AG04449 (cell line): ENCODE measurements at regions not wholly inside any gene's neighbourhood (a gene's known extent, or its start where the extent isn't known, plus 50 kb on each side); places are given as distances from the start of the nearest gene placed in this dataset.
"Not testable (repeated sequence)": the region's sequence is repeated elsewhere in the genome, so short reads cannot be mapped to it uniquely, and the experiment has no call there.

ENCODE experiments used
- CTCF ChIA-PET: fragments of 350-600 bp; formaldehyde crosslinking; extraction: SDS; loops from one replicate; lab custom pipeline; 2021; ENCODE audit warnings: antibody characterized with exemption; lab: Yijun Ruan, JAX
- POLR2A ChIA-PET: fragments of 400-600, 350-600 bp; formaldehyde crosslinking; extraction: SDS; loops from one replicate; lab custom pipeline; 2020; ENCODE audit warnings: antibody characterized with exemption, inconsistent platforms; lab: Yijun Ruan, JAX
- DNase-seq: peaks from one replicate; pipeline ENCODE4 v3.0.0-alpha.2; 2010; ENCODE audit warnings: low read depth, low spot score
- H3K4me3 ChIP-seq: 2 replicates; pipeline ENCODE4 v1.5.1; 2011; ENCODE audit warnings: low read depth, mild to moderate bottlenecking, control low read depth, low read length
- TF ChIP-seq, protein P1 (sequence below): IDR thresholded peaks from one replicate; pipeline ENCODE4 v1.5.1; 2011; ENCODE audit warnings: mild to moderate bottlenecking, moderate library complexity, low read length, control low read depth, inconsistent platforms; ENCODE audit not compliant: insufficient read depth; ENCODE audit errors: missing control alignments

DNA sequence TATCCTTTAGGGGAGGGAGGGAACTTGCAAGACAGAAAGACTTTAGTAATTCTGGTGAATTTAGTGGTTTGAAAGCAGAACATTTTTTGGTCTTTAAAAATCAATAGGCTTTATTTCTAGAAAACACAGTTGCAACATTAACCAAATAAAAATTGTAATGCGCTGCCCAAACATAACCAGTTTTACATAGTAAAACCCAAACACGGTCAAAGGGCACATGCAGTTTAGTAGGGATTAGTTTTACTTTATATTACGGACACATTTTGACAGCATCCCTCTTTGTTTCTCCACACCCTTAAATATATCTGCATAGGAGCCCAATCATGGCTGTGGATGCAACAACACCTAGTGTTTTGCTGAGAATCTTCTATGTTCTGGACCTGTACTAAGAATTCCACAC lies 156.7 kb downstream of the NR2F2 start:
- ChIA-PET POLR2A (no interaction called here), CTCF (no interaction called here)
- DNase-seq: no peak
- TF ChIP-seq, protein P1, sequence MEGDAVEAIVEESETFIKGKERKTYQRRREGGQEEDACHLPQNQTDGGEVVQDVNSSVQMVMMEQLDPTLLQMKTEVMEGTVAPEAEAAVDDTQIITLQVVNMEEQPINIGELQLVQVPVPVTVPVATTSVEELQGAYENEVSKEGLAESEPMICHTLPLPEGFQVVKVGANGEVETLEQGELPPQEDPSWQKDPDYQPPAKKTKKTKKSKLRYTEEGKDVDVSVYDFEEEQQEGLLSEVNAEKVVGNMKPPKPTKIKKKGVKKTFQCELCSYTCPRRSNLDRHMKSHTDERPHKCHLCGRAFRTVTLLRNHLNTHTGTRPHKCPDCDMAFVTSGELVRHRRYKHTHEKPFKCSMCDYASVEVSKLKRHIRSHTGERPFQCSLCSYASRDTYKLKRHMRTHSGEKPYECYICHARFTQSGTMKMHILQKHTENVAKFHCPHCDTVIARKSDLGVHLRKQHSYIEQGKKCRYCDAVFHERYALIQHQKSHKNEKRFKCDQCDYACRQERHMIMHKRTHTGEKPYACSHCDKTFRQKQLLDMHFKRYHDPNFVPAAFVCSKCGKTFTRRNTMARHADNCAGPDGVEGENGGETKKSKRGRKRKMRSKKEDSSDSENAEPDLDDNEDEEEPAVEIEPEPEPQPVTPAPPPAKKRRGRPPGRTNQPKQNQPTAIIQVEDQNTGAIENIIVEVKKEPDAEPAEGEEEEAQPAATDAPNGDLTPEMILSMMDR: no peak
- H3K4me3 ChIP-seq: no peak overlapping the region

- CTCF ChIA-PET, POLR2A ChIA-PET, H3K4me3 ChIP-seq, DNase-seq: not testable (repeated sequence)
Measured at GRCh38 chr15:96491066-96491699, 160.7 kb downstream of the NR2F2 start.

- H3K4me3 ChIP-seq, CTCF ChIA-PET, DNase-seq, POLR2A ChIA-PET: not testable (repeated sequence)
Measured at GRCh38 chr15:96491700-96492644, 161.5 kb downstream of the NR2F2 start.

- TF ChIP-seq, protein P1: no peak
- DNase-seq: no peak
- ChIA-PET POLR2A (no interaction called here), CTCF (no interaction called here)
- H3K4me3 ChIP-seq: no peak overlapping the region
Measured at GRCh38 chr15:96494505-96494904, 164.0 kb downstream of the NR2F2 start.

DNA sequence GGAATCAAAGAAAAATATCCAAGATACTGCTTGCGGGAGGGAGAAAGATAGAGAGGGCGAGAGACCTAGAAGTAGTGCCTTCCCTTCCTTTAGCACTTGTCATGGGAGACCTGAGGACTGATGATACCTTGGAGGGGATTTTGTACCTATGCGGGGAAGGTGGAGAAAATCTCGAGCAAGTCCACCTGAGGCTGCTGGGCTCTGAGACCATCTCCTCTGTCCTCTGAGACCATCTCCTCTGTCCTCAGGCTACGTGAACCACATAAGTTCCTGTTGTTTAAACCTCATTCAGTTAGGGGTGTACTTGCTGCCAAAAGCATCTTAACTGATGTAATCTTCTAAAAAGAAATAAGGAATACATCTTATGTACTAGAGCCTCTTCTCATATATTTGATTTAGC lies 164.9 kb downstream of the NR2F2 start:
- H3K4me3 ChIP-seq: no peak overlapping the region
- DNase-seq: no peak
- CTCF ChIA-PET: no interaction called here
- POLR2A ChIA-PET: no interaction called here
- TF ChIP-seq, protein P1: no peak

DNA sequence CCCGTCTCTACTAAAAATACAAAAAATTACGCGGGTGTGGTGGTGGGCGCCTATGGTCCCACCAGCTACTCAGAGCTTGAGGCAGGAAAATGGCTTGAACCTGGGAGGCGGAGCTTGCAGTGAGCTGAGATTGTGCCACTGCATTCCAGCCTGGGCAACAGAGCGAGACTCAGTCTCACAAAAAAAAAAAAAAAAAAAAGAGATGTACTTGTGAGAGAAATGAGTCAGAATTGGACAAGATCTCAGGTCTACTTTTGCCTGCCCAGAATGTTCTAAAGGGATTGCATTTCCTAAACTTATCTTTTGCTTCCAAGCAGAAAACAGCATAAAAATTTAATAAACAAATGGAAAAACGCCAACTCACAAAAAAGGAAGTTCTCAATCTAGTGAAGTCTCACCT lies 167.5 kb downstream of the NR2F2 start:
- TF ChIP-seq, protein P1: no peak
- DNase-seq: no peak
- H3K4me3 ChIP-seq: no peak overlapping the region
- CTCF ChIA-PET: no interaction called here
- POLR2A ChIA-PET: no interaction called here

DNA sequence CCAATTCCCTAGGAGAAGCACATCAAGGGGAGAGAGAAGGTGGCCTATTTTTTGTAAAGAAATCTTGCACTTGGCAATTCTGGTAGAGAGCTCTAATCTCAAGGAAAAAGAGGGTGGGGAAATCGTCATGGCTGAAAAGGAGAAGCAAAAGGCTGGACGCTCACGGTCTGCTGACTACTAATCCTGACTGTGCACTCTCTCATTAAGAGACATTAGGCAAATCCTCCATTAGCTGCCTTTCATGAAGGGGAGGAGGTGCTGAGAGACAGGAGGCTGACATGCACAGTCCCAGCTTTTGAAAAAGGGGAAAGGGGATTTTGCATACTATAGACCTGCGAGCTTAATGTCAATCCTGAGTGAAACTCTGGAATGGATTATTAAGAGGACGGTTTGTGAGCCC lies 170.0 kb downstream of the NR2F2 start:
- ChIA-PET CTCF (no interaction called here), POLR2A (no interaction called here)
- H3K4me3 ChIP-seq: no peak overlapping the region
- DNase-seq: no peak
- TF ChIP-seq, protein P1: no peak
